ENCODE measurements at regions not wholly inside any gene's neighbourhood (a gene's known extent, or its start where the extent isn't known, plus 50 kb on each side); places are given as distances from the start of the nearest gene placed in this dataset.

DNA sequence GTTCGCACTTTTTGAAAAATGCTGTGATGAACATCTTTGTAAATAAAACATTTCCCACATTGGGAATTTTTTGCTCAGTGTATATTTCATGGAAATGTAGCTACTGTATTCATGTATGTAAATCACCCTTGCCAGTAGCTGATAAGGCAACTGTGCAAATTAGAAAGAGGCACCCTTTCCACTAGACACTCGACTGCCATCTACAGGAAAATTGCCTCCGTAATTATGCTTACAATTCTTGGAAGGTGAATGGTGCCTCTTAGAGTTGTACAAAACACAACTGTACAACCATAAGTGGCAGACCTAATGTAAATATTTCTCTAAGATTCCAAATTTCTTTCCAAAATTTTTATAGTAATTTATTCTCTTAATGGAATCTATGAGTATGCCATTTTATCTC is 491.7 kb downstream of the CCSER2 start:
- TF ChIP-seq POLR2A (IDR thresholded peaks at IDR 0.05): no peak
- TF ChIP-seq CTCF (IDR thresholded peaks at IDR 0.05): no peak
